HG03342 (cell line): ENCODE measurements at regions not wholly inside any gene's neighbourhood (a gene's known extent, or its start where the extent isn't known, plus 50 kb on each side); places are given as distances from the start of the nearest gene placed in this dataset.
"Not testable (repeated sequence)": the region's sequence is repeated elsewhere in the genome, so short reads cannot be mapped to it uniquely, and the experiment has no call there.

ENCODE experiments used
- ATAC-seq: cut with Tn5 transposase; IDR thresholded peaks from one replicate; pipeline ENCODE4 v1.9.1; 2021; ENCODE audit warnings: mild to moderate bottlenecking, moderate library complexity; ENCODE audit not compliant: unreplicated experiment

GRCh38 chr7:6937746-6938145 is 111.7 kb upstream of the CCZ1B start:
- not testable (repeated sequence) for ATAC-seq

- ATAC-seq, result not testable (repeated sequence)
These were observed 112.2 kb upstream of the CCZ1B start for GRCh38 chr7:6938284-6938683.

- not testable (repeated sequence) for ATAC-seq
These were observed 113.1 kb upstream of the CCZ1B start for GRCh38 chr7:6939126-6939525.

- not testable (repeated sequence) for ATAC-seq
These were observed 113.8 kb upstream of the CCZ1B start for GRCh38 chr7:6939896-6940295.

GRCh38 chr7:6946873-6947272 is 120.8 kb upstream of the CCZ1B start:
- ATAC-seq, result not testable (repeated sequence)

- ATAC-seq, result not testable (repeated sequence)
These were observed 124.2 kb upstream of the CCZ1B start for GRCh38 chr7:6950231-6950630.

- ATAC-seq, result not testable (repeated sequence)
These were observed 125.5 kb upstream of the CCZ1B start for GRCh38 chr7:6951553-6951952.

- ATAC-seq, result not testable (repeated sequence)
These were observed 127.2 kb upstream of the CCZ1B start for GRCh38 chr7:6953138-6953797.

GRCh38 chr7:6953798-6954181 is 127.7 kb upstream of the CCZ1B start:
- ATAC-seq, result not testable (repeated sequence)

GRCh38 chr7:6955385-6955784 is 129.3 kb upstream of the CCZ1B start:
- ATAC-seq, result not testable (repeated sequence)

GRCh38 chr7:6955990-6956566 is 130.0 kb upstream of the CCZ1B start:
- not testable (repeated sequence) for ATAC-seq

- ATAC-seq, result not testable (repeated sequence)
These were observed 132.3 kb upstream of the CCZ1B start for GRCh38 chr7:6958371-6958770.

- ATAC-seq, result not testable (repeated sequence)
These were observed 133.9 kb upstream of the CCZ1B start for GRCh38 chr7:6959942-6960341.

- not testable (repeated sequence) for ATAC-seq
These were observed 136.8 kb upstream of the CCZ1B start for GRCh38 chr7:6962871-6963270.

GRCh38 chr7:6965051-6965450 is 139.0 kb upstream of the CCZ1B start:
- ATAC-seq, result not testable (repeated sequence)

GRCh38 chr7:6970180-6970579 is 144.1 kb upstream of the CCZ1B start:
- ATAC-seq, result not testable (repeated sequence)

GRCh38 chr7:6974876-6975275 is 148.8 kb upstream of the CCZ1B start:
- ATAC-seq, result not testable (repeated sequence)

- ATAC-seq, result not testable (repeated sequence)
These were observed 149.3 kb upstream of the CCZ1B start for GRCh38 chr7:6975346-6975745.

GRCh38 chr7:6977368-6977767 is 151.3 kb upstream of the CCZ1B start:
- ATAC-seq, result not testable (repeated sequence)

GRCh38 chr7:6978326-6978725 is 152.3 kb upstream of the CCZ1B start:
- not testable (repeated sequence) for ATAC-seq

- not testable (repeated sequence) for ATAC-seq
These were observed 153.4 kb upstream of the CCZ1B start for GRCh38 chr7:6979456-6979855.

GRCh38 chr7:6982375-6982774 is 156.3 kb upstream of the CCZ1B start:
- not testable (repeated sequence) for ATAC-seq
